ENCODE measurements at regions not wholly inside any gene's neighbourhood (a gene's known extent, or its start where the extent isn't known, plus 50 kb on each side); places are given as distances from the start of the nearest gene placed in this dataset.

DNA sequence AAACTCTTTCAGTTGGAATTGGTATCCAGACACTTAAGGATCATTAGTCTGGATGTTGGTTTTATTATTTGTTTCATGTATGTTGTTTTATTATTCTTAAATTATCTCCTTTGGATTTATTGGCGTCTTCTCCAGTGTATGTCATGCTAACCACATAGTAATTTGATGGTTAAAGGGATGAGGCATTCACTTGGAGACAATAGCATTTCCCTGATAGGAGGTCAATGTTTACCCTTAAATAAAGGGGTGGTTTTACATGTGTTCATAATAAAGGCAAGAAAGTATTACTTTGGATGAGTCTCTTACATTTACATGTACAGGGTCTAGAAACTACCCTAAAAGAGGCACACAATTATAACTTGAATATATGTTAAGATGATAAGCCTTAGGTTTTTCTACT lies 51.2 kb upstream of the RNF144B start:
- TF ChIP-seq, protein P1, sequence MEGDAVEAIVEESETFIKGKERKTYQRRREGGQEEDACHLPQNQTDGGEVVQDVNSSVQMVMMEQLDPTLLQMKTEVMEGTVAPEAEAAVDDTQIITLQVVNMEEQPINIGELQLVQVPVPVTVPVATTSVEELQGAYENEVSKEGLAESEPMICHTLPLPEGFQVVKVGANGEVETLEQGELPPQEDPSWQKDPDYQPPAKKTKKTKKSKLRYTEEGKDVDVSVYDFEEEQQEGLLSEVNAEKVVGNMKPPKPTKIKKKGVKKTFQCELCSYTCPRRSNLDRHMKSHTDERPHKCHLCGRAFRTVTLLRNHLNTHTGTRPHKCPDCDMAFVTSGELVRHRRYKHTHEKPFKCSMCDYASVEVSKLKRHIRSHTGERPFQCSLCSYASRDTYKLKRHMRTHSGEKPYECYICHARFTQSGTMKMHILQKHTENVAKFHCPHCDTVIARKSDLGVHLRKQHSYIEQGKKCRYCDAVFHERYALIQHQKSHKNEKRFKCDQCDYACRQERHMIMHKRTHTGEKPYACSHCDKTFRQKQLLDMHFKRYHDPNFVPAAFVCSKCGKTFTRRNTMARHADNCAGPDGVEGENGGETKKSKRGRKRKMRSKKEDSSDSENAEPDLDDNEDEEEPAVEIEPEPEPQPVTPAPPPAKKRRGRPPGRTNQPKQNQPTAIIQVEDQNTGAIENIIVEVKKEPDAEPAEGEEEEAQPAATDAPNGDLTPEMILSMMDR (conservative IDR thresholded peaks at IDR 0.05; ENCODE audit: low read depth, low read length), result no peak
- no peak overlapping the region for H3K4me3 ChIP-seq (ENCODE audit: low read depth, low read length)
- no peak for DNase-seq (ENCODE audit: low read depth)

DNA sequence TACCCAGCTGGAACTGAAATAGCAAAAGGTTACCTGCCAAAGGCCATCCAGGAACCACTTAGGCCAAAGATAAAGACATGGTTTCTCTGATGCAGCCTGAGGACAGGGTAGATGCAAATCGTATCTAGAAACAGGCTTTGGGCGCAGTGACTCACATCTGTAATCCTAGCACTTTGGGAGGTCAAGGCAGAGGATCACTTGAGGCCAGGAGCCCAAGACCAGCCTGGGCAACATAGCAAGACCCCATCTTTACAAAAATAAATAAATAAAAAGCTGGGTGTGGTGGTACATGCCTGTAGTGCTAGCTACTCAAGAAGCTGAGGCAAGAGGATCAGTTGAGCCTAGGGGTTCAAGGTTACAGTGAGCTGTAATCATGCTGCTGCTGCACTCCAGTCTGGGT lies 52.9 kb upstream of the RNF144B start:
- no peak overlapping the region for H3K4me3 ChIP-seq (ENCODE audit: low read depth, low read length)
- no peak for DNase-seq (ENCODE audit: low read depth)
- TF ChIP-seq, protein P1 (conservative IDR thresholded peaks at IDR 0.05; ENCODE audit: low read depth, low read length), result no peak

DNA sequence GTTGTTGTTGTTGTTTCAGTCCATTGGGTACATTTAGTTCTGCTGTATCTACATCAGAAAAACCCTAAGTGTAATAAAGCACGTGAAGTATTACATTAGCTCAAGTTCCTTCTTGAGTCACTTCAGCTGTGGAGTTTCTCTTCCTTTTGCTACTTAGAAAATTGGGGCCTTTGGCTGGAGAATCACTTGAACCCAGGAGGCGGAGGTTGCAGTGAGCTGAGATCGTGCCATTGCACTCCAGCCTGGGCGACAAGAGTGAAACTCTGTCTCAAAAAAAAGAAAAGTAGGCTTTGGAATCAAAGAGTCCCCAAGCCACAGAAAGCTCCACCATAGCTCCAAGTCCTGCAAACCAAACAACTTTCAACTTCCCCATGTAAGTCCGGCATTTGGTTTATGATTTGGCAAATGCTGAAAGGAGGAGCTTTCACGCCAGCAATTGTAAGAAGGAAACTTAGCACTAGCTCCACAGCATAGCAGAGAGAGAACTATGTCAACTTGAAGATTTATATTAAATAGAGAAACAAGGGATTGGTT lies 56.5 kb upstream of the RNF144B start:
- TF ChIP-seq, protein P1 (conservative IDR thresholded peaks at IDR 0.05; ENCODE audit: low read depth, low read length), result no peak
- no peak for DNase-seq (ENCODE audit: low read depth)
- no peak overlapping the region for H3K4me3 ChIP-seq (ENCODE audit: low read depth, low read length)

GRCh38 chr6:18329776-18330175 lies 57.4 kb upstream of the RNF144B start:
- TF ChIP-seq, protein P1 (conservative IDR thresholded peaks at IDR 0.05; ENCODE audit: low read depth, low read length), result no peak
- no peak overlapping the region for H3K4me3 ChIP-seq (ENCODE audit: low read depth, low read length)
- DNase-seq (ENCODE audit: low read depth), result no peak

- H3K4me3 ChIP-seq (ENCODE audit: low read depth, low read length), result peak overlapping the region; percentile 14
- DNase-seq (ENCODE audit: low read depth), result peak; percentile 63
- TF ChIP-seq, protein P1 (conservative IDR thresholded peaks at IDR 0.05; ENCODE audit: low read depth, low read length), result no peak
Observed at GRCh38 chr6:18328540-18328939, 58.6 kb upstream of the RNF144B start.

DNA sequence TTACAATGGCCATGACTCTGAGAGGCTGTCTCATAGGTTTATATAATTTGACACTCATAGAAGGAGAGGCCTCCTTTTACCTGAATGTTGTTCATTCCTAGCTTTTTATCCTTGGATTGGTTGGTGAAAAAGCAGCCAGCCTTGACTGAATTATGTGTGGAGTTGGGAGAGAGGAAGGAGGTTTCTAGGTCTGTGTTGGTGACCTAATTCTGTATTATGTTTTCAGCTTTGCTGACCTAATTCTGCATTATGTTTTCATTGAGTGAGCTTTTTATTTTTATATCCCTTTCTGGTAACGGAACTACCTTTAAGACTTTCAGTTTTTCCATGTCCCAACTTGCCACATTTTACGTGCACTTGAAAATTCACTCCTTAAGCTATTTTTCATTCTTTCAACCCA lies 59.1 kb upstream of the RNF144B start:
- TF ChIP-seq, protein P1 (conservative IDR thresholded peaks at IDR 0.05; ENCODE audit: low read depth, low read length), result no peak
- peak; percentile 32 for DNase-seq (ENCODE audit: low read depth)
- H3K4me3 ChIP-seq (ENCODE audit: low read depth, low read length), result peak overlapping the region; percentile 14

GRCh38 chr6:18327626-18328025 lies 59.5 kb upstream of the RNF144B start:
- no peak overlapping the region for H3K4me3 ChIP-seq (ENCODE audit: low read depth, low read length)
- DNase-seq (ENCODE audit: low read depth), result no peak
- TF ChIP-seq, protein P1 (conservative IDR thresholded peaks at IDR 0.05; ENCODE audit: low read depth, low read length), result no peak
